ENCODE measurements at regions not wholly inside any gene's neighbourhood (a gene's known extent, or its start where the extent isn't known, plus 50 kb on each side); places are given as distances from the start of the nearest gene placed in this dataset.
"Not testable (repeated sequence)": the region's sequence is repeated elsewhere in the genome, so short reads cannot be mapped to it uniquely, and the experiment has no call there.

DNA sequence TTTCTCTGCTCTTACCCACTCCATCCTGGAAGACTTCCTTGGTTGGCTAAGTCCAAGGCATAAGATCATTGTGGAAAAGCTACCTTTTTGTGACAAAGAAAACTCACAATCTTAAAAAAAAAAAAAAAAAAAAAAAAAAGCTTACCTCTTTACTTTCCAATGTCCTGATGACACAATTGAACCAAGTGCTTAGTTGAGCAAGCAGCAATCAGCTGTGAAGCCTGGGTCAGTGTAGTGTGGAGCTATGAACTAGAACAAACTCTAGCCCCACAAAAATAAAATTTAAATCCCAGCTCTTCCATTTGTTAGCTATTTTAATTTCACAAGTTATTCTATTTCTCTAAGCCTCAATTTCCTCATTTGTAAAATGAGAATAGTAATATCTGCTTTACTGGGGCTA lies 647.6 kb downstream of the LMO4 start:
- in situ Hi-C loops (cut with MboI; ENCODE audit: low pct_unique_long_range_greater_than_20kb, low sequenced_read_pairs), result no loop called here
- DNase-seq, result no peak

DNA sequence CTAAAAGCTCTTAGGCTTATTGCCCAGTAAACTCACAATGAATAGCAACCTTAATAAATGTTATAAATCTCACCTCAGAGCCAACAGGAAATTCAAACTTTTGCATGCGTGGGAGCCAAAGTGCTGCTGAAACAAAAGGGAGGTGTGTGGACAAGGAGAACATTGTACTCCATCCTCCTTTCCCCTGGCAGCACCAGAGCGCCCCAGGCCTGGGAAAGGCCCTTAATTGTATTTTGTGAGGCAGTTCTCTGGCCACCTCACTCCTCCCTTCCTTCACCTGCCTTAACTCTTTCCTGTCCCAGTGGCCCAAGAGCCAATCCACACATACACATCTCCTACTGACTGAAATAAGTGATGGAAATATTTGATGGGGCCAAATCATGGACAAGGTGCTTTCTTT lies 648.5 kb downstream of the LMO4 start:
- in situ Hi-C loops (cut with MboI; ENCODE audit: low pct_unique_long_range_greater_than_20kb, low sequenced_read_pairs), result no loop called here
- no peak for DNase-seq

DNA sequence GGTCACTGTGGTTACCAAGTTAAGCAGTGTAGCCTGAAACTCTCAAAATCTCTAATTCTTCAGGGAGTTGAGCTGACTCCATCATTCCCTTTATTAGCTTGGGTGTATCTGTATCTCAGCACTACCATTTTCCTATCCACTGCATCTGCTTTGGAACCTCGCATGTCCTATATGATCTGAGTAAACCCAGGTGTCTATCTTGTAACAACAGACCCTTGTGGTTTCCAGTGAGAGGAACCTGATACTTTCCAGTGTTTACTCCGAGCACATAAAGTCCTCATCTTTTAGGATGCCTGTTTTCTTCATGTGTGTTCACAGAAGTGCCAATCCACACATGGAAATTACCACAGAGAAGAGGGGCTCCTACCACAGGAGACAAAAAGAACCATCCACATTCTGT lies 650.4 kb downstream of the LMO4 start:
- DNase-seq, result no peak
- in situ Hi-C loops (cut with MboI; ENCODE audit: low pct_unique_long_range_greater_than_20kb, low sequenced_read_pairs), result no loop called here

DNA sequence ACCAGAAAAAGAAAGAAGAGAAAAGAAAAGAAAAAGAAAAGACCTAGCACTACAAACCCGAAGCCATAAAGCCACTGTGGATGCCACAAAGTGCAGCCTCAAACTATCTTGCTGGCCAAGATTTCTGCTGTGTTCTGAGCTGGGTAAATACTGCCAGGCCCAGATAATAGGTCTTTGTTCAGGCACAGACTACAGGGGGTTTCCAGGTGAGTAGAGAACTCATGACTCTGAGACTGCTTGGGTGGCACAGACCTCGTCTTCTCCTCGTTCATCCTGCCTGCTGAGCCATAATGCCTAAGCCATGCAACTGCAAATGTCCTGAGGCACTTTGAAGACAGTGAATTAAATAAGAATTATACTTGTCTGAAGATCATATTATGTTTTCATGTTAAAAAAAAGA lies 651.8 kb downstream of the LMO4 start:
- no peak for DNase-seq
- in situ Hi-C loops (cut with MboI; ENCODE audit: low pct_unique_long_range_greater_than_20kb, low sequenced_read_pairs), result no loop called here

DNA sequence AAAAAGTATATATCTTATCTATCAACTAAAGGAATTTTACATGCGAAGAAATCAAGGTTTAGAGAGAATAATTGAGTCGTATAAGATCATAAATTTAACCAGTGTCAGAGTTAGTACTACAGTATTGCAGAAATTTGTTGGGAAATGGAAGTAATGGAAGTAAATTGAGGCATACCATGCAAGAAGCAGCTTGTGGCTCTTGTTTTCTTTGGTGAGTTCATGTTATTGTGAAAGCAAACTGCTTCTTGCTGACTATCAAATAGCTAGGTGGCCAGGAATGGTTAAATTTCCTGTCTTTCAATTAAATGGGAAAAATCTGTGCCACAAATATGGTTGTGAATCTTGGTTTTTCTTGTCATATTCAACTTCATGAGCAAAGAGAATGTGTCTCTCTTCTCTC lies 652.7 kb downstream of the LMO4 start:
- DNase-seq, result no peak
- in situ Hi-C loops (cut with MboI; ENCODE audit: low pct_unique_long_range_greater_than_20kb, low sequenced_read_pairs), result no loop called here

DNA sequence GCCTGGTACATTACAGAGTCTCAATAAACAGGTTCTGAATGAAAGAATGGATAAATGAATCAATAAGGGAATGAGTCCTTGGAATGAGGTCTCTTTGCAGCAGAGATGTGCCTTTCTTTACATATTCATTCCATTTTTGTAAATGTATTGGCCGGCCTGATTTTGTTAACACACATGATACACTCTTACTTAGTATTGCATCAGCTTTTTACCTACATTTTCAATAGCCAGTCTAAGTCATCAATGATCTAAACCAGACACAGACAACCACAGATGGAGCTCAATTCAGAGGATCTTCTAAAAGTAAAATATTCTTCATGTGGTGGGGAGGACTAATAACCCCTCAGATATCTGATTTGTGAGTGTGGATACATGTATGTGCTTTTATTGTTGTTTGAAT lies 653.1 kb downstream of the LMO4 start:
- no peak for DNase-seq
- in situ Hi-C loops (cut with MboI; ENCODE audit: low pct_unique_long_range_greater_than_20kb, low sequenced_read_pairs), result no loop called here

DNA sequence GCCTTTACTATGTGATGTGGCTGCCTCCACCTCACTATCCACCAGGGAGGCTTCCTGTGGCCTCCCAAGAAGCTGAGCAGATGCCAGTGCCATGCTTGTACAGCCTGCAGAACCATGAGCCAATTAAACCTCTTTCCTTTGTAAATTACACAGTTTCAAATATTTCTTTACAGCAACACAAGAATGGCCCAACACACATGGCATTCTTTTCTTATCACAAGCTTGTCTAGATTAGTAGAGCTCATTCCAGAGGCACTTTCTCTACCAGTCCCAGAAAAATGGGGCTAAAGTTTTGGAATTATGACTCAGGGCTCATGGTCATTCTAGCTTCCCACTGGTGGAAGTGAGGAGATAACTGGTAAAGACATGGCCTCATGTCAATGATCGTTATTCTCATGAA lies 655.2 kb downstream of the LMO4 start:
- no peak for DNase-seq
- in situ Hi-C loops (cut with MboI; ENCODE audit: low pct_unique_long_range_greater_than_20kb, low sequenced_read_pairs), result no loop called here

DNA sequence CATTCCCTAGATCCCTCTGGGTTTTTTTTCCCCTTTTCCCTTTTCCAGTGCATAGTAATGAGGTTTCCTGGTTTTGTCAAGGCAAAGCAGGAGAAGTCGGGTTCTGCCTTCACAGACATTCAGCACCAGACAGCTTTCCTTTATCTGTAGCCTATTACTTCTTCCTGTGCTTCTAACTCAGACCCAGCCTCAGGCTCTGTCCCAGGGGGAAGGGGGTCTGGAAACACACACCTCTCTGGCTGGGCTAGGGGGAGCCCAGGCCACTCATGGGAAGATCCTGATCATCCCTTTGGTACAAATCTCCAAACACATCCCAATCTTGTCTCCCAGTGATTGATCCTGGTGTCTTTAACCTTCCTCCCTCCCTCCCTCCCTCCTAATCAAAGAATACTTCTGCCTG lies 656.4 kb downstream of the LMO4 start:
- no peak for DNase-seq
- in situ Hi-C loops (cut with MboI; ENCODE audit: low pct_unique_long_range_greater_than_20kb, low sequenced_read_pairs), result no loop called here

DNA sequence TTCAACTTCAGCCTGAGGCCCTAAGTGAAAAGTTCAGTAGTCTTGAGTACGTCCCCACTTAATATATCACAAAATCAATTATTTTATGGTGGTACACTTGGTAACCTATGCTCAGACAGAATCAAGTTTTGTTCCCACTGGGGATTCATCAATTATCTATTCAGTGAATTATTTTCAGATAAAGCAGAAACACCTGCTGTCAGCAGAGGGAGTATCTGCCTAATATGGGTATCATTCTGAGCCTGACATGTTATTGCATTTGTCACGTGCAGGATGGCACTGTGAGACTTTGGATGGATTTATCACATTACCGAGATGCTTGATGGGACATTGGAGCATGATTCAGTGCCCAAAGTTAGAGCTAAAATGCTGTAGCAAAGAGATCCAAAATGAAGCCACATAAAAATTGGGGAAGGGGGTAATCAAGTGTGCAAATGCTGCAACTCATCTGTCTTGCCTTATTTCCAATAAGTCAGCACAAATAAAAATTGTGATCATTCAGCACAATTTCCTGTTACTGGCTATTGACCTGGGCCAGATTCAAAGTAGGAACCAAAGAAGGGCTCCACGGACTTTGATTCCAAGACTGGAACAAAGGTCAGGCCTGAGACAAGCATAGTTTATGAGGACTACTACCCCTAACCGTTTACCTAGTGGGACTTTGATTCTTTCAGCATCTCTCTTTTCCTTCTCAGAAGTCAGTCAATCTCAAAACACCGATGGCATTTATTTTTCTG lies 657.6 kb downstream of the LMO4 start:
- no peak for DNase-seq
- in situ Hi-C loops (cut with MboI; ENCODE audit: low pct_unique_long_range_greater_than_20kb, low sequenced_read_pairs), result no loop called here

DNA sequence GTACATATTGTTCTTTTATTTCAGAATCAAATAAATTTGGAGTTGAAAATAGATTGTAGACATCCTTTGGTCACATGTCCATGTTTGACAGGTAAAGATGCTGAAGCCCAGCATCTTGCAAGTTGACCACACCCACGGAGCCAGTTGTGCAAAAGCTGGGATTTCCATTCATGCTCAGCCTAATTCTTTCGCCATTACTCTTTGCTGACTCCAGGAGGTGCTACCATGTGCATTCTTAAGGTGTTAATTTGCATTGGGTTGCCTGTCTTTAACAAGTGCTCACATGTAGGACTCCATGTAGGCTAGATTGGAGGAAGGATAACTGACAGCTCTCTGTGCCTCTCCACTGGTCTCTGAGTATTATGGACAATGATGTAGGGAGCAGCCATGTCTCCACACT lies 660.7 kb downstream of the LMO4 start:
- in situ Hi-C loops (cut with MboI; ENCODE audit: low pct_unique_long_range_greater_than_20kb, low sequenced_read_pairs), result no loop called here
- DNase-seq, result no peak

DNA sequence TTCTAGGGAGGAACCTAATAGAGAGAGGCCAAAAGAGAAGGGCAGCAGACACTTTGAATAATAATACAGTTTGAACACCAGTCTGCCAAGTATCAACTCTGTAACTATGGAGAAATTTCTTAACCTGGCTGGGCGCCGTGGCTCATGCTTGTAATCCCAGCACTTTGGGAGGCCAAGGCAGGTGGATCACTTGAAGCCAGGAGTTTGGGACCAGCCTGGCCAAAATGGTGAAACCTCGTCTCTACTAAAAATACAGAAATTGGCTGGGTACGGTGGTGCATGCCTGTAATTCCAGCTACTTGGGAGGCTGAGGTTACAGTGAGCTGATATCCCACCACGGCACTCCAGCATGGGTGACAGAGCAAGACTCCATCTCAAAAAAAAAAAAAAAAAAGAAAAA lies 663.9 kb downstream of the LMO4 start:
- in situ Hi-C loops (cut with MboI; ENCODE audit: low pct_unique_long_range_greater_than_20kb, low sequenced_read_pairs); DNase-seq: not testable (repeated sequence)

DNA sequence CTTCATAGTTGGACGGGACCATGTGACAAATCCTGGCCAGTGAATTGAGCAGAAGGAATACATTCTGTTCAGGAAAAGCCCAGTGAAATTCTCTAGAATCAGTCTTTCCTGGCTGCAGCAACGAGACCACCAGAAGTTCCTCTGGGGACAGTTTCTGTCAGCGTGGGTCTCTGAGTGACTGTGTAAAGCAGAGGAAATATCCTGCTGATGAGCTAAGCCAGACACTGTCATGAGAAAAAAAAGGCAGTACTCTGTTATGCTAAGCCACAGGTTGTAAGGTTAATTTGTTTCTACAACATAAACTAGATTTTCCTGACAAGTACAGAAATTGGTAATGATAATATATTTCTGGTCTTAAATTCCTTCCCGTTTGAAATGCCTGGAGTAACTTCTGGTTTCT lies 664.4 kb downstream of the LMO4 start:
- DNase-seq, result no peak
- in situ Hi-C loops (cut with MboI; ENCODE audit: low pct_unique_long_range_greater_than_20kb, low sequenced_read_pairs), result no loop called here

DNA sequence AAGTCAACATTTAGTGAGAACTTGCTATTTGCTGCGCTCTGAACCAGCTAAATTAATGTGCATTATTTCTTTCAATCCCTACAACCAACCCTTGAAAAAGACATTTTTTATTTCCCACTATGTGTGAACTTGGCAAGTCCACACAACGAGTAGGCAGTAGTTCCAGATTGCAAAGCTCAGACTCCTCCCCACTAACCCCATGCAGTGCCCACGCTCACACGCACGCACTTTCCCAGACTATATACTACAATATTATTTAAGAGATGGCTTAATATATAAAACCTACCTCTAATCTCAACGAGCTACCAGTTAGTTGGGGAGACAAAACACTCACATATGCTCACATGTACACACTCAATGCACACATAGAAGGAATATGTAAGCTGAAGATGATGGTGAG lies 671.2 kb downstream of the LMO4 start:
- in situ Hi-C loops (cut with MboI; ENCODE audit: low pct_unique_long_range_greater_than_20kb, low sequenced_read_pairs), result no loop called here
- DNase-seq, result no peak

DNA sequence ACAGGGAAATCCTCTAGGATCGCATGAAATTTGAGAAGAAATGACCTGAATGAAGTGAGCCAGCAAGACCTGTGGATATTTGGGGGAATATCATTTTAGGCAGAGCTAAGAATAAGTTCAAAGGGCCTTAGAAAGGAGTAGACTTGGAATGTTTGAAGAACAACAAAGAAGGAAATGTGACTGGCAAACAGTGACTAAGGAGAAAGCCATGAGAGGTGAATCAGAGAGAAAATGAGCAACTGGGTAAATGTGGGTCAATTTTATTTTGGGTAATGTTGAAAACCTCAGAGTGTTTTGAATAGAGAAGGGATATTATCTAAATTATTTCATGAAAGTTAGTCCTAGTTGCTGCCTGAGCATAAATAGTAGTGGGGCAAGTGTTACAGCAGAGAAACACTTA lies 672.8 kb downstream of the LMO4 start:
- no peak for DNase-seq

DNA sequence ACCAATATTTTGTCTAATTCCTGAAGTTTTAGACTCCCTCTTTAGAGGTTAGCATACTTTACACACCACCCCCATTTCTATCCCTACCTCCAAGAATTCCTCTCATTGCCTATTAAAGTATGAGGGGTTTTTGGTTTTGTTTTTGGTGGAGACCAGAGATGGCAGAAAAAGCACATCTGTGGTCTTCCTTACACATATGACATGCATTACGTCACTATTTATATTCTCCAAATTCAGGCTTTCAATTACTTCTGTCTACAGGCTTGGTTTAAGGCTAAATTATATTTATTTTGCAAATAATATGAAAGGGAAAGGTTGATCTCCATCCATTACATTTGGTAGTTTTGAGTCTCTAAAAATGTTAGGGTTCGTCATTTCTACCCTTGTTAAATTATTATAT lies 674.6 kb downstream of the LMO4 start:
- no peak for DNase-seq

More for the DNA sequence above, 672.8 kb downstream of the LMO4 start:
- in situ Hi-C loops (cut with MboI; ENCODE audit: low pct_unique_long_range_greater_than_20kb, low sequenced_read_pairs), result no loop called here

DNA sequence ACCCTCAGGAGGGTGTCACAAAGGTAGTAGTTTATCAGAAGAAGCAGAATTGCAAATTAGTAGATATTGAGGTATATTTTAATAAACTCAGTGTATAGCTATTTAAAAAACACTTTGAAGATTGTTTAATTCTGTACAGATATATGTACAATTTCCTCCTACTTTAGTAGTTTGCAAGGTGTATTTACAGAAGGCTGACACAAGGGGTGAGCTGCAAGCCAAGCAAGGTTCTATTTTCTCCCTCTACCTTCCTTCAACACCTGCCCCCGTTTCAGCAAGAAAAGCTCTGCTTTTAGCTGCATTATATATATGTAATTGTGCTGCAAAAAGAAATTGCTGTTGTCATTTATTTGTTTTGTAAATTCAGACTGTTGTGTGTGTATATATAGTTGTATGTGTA lies 674.2 kb upstream of the PKN2 start:
- DNase-seq, result no peak
- in situ Hi-C loops (cut with MboI; ENCODE audit: low pct_unique_long_range_greater_than_20kb, low sequenced_read_pairs), result no loop called here

More for the DNA sequence above, 674.6 kb downstream of the LMO4 start:
- in situ Hi-C loops (cut with MboI; ENCODE audit: low pct_unique_long_range_greater_than_20kb, low sequenced_read_pairs), result no loop called here

DNA sequence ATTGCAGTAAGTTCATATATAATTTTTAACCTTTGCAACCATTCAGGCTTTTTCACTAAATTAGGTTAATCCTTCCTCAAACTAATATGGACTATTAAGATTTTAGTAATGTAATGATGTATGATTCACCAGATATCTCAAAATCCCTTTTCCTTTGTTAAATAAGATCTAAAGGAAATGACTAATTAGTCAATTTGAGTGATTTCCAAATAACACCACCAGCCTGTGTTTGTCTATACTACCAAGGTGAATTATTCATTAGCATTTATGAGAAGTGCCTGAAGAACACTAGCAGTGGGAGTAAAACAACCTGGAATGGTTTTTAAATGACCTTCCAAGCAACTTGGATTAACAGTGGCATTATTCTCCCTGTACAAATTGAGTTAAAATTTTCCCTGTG lies 670.6 kb upstream of the PKN2 start:
- in situ Hi-C loops (cut with MboI; ENCODE audit: low pct_unique_long_range_greater_than_20kb, low sequenced_read_pairs), result no loop called here
- DNase-seq, result no peak

DNA sequence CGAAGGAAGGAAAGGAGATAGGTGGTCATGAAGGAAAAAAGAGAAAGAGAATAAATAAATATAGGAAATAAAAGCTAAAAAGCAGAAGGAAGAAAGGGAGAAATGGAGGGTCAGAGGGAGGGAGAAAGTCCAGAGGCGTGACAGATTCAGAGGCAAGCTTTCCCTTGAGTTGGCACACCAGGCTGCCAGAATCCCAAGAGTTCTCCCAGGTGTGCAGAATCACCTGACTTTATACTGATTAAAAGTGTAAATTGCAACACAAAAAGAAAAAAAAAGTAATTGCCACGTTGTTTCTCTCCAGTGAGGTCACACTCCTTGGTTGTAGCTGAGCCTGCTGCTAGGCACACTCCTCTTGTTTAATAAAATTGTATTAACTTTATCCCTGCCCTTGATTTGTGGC lies 669.9 kb upstream of the PKN2 start:
- in situ Hi-C loops (cut with MboI; ENCODE audit: low pct_unique_long_range_greater_than_20kb, low sequenced_read_pairs), result no loop called here
- no peak for DNase-seq

DNA sequence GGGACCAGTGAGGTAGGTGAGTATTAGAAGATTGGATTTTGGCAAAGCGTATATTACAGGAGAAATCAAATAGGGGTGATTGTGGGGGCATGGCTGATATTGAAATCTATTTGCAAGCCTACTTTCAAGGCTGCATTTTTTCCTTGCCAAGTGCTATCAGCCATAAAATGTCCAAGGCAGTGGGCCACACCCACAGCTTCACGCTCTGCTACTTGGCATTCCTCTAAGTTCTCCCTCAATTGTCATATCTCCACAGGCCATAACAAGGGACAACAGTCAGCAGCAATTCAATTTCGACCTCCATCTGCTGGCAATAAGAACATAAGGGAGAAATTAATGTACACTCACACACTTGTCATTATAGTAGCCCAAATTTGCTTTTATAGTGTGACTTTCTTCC lies 667.1 kb upstream of the PKN2 start:
- in situ Hi-C loops (cut with MboI; ENCODE audit: low pct_unique_long_range_greater_than_20kb, low sequenced_read_pairs), result no loop called here
- DNase-seq, result no peak

DNA sequence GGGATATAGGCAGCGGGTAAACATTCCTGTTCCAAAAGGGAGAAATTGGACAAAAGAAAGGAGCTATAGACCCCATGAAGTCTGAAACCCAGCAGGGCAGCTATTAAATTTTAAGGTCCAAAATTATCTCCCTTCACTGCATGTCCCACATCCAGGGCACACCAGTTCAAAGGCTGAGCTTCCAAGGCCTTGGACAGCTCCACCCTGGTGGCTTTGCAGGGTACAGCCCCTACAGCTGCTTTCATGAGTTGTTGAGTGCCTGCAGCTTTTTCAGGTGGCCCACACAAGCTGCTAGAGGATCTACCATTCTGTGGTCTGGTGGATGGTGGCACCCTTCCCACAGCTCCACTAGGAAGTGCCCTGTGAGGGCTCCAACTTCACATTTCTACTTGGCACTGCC lies 662.5 kb upstream of the PKN2 start:
- DNase-seq, result no peak
- in situ Hi-C loops (cut with MboI; ENCODE audit: low pct_unique_long_range_greater_than_20kb, low sequenced_read_pairs), result no loop called here

DNA sequence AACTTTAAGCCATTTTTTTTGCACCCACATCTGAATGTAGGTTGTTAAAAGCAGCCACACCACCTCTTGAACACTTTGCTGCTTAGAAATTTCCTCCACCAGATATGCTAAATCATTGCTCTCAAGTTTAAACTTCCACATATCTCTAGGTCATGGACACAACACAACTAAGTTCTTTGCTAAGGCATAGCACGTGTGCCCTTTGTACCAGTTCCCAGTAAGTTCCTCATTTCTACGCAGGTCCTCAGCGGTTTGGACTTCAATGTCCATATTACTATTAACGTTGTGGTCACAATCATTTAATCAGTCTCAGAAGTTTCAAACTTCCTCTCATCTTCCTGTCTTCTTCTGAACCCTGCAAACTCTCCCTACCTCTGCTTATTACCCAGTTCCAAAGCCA lies 661.6 kb upstream of the PKN2 start:
- in situ Hi-C loops (cut with MboI; ENCODE audit: low pct_unique_long_range_greater_than_20kb, low sequenced_read_pairs), result no loop called here
- DNase-seq, result peak; percentile 3

DNA sequence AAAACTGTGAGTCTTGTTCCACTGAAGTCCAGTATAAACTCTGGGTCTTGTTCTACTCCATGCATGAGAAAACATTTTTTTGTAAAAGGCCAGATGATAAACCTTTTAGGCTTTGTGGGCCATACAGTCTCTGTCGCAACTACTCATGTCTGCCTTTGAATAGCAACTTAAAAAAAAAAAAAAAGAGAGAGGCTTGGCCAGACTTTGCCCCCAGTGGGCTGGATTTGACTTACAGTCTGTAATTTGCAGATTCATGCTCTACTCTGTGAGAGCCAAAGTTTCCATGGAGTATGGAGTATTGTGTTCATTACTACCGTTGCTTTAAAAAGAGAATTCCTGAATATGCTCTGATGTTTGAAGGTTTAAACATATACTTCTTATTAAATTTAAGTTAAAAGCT lies 654.9 kb upstream of the PKN2 start:
- no peak for DNase-seq
- in situ Hi-C loops (cut with MboI; ENCODE audit: low pct_unique_long_range_greater_than_20kb, low sequenced_read_pairs), result no loop called here
